ENCODE measurements at regions not wholly inside any gene's neighbourhood (a gene's known extent, or its start where the extent isn't known, plus 50 kb on each side); places are given as distances from the start of the nearest gene placed in this dataset.

- TF ChIP-seq POLR2AphosphoS5 (IDR thresholded peaks at IDR 0.05) (no peak), POLR2A (IDR thresholded peaks at IDR 0.05) (no peak)
- TF ChIP-seq, protein P1, sequence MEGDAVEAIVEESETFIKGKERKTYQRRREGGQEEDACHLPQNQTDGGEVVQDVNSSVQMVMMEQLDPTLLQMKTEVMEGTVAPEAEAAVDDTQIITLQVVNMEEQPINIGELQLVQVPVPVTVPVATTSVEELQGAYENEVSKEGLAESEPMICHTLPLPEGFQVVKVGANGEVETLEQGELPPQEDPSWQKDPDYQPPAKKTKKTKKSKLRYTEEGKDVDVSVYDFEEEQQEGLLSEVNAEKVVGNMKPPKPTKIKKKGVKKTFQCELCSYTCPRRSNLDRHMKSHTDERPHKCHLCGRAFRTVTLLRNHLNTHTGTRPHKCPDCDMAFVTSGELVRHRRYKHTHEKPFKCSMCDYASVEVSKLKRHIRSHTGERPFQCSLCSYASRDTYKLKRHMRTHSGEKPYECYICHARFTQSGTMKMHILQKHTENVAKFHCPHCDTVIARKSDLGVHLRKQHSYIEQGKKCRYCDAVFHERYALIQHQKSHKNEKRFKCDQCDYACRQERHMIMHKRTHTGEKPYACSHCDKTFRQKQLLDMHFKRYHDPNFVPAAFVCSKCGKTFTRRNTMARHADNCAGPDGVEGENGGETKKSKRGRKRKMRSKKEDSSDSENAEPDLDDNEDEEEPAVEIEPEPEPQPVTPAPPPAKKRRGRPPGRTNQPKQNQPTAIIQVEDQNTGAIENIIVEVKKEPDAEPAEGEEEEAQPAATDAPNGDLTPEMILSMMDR (IDR thresholded peaks at IDR 0.05 in 8 of 11, conservative IDR thresholded peaks at IDR 0.05 in 3 of 11): no peak
Observed at GRCh38 chr22:42196454-42196853, 65.8 kb upstream of the CYP2D6 start.
